Esophagus muscularis mucosa (tissue), 4 donors: ENCODE measurements at regions not wholly inside any gene's neighbourhood (a gene's known extent, or its start where the extent isn't known, plus 50 kb on each side); places are given as distances from the start of the nearest gene placed in this dataset.

Experiments used
- DNase-seq: peaks from one replicate; pipeline ENCODE4 v3.0.0-alpha.2; 2017; ENCODE audit errors: extremely low spot score
- H3K27ac ChIP-seq, 4 donors: fragments of 200-600 bp; sonication (generic); replicated peaks in 1 of 4; 1 replicate in 3 of 4; 2 replicates in 1 of 4; pipeline ENCODE4 v1.5.1; 2016 to 2019; ENCODE audit warnings: mild to moderate bottlenecking in 1 of 4
- H3K27me3 ChIP-seq, 4 donors: fragments of 200-600 bp; sonication (generic); one replicate each; pipeline versions ENCODE4 v1.5.1 to v1.6.0; 2016 to 2019
- H3K36me3 ChIP-seq, 4 donors: fragments of 200-600 bp; sonication (generic); one replicate each; pipeline ENCODE4 v1.5.1; 2016 to 2019
- H3K4me1 ChIP-seq, 4 donors: fragments of 200-600 bp; sonication (generic); one replicate each; pipeline ENCODE4 v1.5.1; 2016 to 2019
- H3K4me3 ChIP-seq, 4 donors: fragments of 200-600 bp; sonication (generic); 1 replicate in 2 of 4; 2 replicates in 2 of 4; pipeline ENCODE4 v1.5.1; 2016 to 2019; ENCODE audit warnings: mild to moderate bottlenecking in 4 of 4, moderate library complexity in 1 of 4
- H3K9me3 ChIP-seq, 4 donors: fragments of 200-600 bp; sonication (generic); 1 replicate in 3 of 4; 2 replicates in 1 of 4; pipeline ENCODE4 v1.5.1; 2016 to 2019
- EP300 ChIP-seq: sonication (generic); formaldehyde crosslinking; IDR thresholded peaks from one replicate; pipeline ENCODE4 v1.6.1; 2017; ENCODE audit warnings: antibody characterized with exemption
- POLR2A ChIP-seq: fragments of 450-650 bp; IDR thresholded peaks from one replicate; pipeline ENCODE4 v1.6.1; 2017; ENCODE audit warnings: antibody characterized with exemption, moderate library complexity, mild to moderate bottlenecking, low read depth
- POLR2AphosphoS5 ChIP-seq, 2 donors: sonication (generic); formaldehyde crosslinking; IDR thresholded peaks; one replicate each; pipeline ENCODE4 v1.6.1; 2017; ENCODE audit warnings: antibody characterized with exemption in 2 of 2
- whole genome bisulfite sequencing: methylation state at CpG from one replicate; pipeline ENCODE4 v1.1.5; 2018; 5-methylcytosine and 5-hydroxymethylcytosine counted together
- intact Hi-C: fragments of 100-400 bp; cut with DNase I; formaldehyde crosslinking; loops from one replicate; pipeline ENCODE4 v1.15.1; 2023
- TF ChIP-seq, protein P1 (sequence below), 3 experiments: fragments of 200-600 bp in 2 of 3; fragments of 450-650 bp in 1 of 3; sonication (generic) in 2 of 3; IDR thresholded peaks; one replicate each; pipeline ENCODE4 v1.5.1; 2017 to 2019; ENCODE audit warnings: antibody characterized with exemption in 3 of 3, mild to moderate bottlenecking in 2 of 3, moderate library complexity in 1 of 3

DNA sequence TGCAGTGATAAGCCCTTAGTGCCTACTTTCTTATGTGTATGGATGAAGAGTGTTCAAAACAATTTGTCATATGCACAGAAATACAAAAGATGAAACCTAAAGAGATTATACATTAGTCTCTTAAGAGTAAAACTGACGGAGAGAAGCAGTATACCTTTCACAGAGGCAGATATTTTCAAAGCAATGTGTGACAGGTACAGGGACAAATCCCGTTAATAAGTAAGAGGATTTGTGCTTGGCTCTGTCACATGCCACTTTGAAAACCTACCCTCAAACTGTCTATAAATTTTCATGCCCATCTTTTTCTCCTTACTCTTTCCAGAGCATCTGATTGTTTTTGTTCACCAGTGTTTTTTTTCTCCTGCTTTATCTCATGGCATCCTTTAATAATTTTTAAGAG, 741.3 kb upstream of the MMS22L start:
- TF ChIP-seq, protein P1, sequence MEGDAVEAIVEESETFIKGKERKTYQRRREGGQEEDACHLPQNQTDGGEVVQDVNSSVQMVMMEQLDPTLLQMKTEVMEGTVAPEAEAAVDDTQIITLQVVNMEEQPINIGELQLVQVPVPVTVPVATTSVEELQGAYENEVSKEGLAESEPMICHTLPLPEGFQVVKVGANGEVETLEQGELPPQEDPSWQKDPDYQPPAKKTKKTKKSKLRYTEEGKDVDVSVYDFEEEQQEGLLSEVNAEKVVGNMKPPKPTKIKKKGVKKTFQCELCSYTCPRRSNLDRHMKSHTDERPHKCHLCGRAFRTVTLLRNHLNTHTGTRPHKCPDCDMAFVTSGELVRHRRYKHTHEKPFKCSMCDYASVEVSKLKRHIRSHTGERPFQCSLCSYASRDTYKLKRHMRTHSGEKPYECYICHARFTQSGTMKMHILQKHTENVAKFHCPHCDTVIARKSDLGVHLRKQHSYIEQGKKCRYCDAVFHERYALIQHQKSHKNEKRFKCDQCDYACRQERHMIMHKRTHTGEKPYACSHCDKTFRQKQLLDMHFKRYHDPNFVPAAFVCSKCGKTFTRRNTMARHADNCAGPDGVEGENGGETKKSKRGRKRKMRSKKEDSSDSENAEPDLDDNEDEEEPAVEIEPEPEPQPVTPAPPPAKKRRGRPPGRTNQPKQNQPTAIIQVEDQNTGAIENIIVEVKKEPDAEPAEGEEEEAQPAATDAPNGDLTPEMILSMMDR (IDR thresholded peaks at IDR 0.05) = no peak
- TF ChIP-seq POLR2AphosphoS5 (IDR thresholded peaks at IDR 0.05) (no peak), POLR2A (no peak), EP300 (no peak)
- H3K36me3 ChIP-seq = no peaks in the 10 kb centered on the region
- intact Hi-C loops = no loop called here
- no peaks in the 10 kb centered on the region for H3K4me1 ChIP-seq
- DNase-seq = no peak
- H3K4me3 ChIP-seq = no peak overlapping the region
- H3K9me3 ChIP-seq = no peaks in the 10 kb centered on the region
- no peaks in the 10 kb centered on the region for H3K27me3 ChIP-seq
- no peak overlapping the region for H3K27ac ChIP-seq
- WGBS = 78% methylated on average over 2 of the region's 2 CpGs

DNA sequence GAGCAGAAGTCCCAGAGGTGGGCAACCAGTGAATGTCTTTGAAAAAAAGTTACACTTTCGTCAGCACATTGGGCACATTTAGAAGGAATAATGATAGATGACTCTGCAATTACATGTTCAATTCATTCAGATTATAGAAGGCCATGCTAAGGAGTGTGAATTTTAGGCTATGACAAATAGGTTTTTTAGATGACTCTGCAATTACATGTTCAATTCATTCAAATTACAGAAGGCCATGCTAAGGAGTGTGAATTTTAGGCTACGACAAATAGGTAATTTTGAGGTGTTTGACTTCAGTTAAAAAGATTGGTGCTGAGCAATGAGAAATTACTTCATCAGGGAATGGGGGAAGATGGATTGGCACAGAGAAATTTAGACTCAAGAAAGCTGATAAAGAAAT, 744.9 kb upstream of the MMS22L start:
- Histone ChIP-seq H3K4me3 (no peak overlapping the region), H3K4me1 (no peaks in the 10 kb centered on the region), H3K36me3 (no peaks in the 10 kb centered on the region), H3K9me3 (no peaks in the 10 kb centered on the region), H3K27me3 (no peaks in the 10 kb centered on the region), H3K27ac (no peak overlapping the region)
- 87% methylated on average over 2 of the region's 2 CpGs for WGBS
- no peak for DNase-seq
- intact Hi-C loops = no loop called here
- TF ChIP-seq POLR2AphosphoS5 (IDR thresholded peaks at IDR 0.05) (no peak), POLR2A (no peak), EP300 (no peak)
- TF ChIP-seq, protein P1 (IDR thresholded peaks at IDR 0.05) = no peak

DNA sequence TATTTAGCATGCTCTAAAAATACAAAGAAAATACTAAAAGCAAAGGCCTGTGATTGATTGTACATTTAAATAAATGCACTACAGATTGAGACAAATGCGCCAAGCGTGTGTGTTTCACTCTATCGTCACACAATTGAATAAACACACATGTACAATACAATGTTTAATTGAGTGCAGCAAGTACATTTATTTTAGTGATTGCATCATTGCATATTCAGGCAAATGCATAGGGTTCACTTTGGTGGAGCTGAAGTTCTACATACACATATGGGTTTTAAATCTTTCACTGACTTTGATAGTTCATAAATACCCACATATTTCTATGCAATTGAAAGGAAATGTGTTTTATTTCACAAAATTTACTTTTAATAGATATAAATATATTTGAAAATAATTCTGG, 750.6 kb upstream of the MMS22L start:
- Histone ChIP-seq H3K4me1 (no peaks in the 10 kb centered on the region), H3K9me3 (no peaks in the 10 kb centered on the region), H3K36me3 (no peaks in the 10 kb centered on the region), H3K27me3 (no peaks in the 10 kb centered on the region), H3K4me3 (no peak overlapping the region), H3K27ac (no peak overlapping the region)
- intact Hi-C loops = no loop called here
- no peak for DNase-seq
- TF ChIP-seq, protein P1 (IDR thresholded peaks at IDR 0.05) = no peak
- TF ChIP-seq EP300 (no peak), POLR2A (no peak), POLR2AphosphoS5 (IDR thresholded peaks at IDR 0.05) (no peak)
- WGBS = 84% methylated on average over 3 of the region's 3 CpGs

DNA sequence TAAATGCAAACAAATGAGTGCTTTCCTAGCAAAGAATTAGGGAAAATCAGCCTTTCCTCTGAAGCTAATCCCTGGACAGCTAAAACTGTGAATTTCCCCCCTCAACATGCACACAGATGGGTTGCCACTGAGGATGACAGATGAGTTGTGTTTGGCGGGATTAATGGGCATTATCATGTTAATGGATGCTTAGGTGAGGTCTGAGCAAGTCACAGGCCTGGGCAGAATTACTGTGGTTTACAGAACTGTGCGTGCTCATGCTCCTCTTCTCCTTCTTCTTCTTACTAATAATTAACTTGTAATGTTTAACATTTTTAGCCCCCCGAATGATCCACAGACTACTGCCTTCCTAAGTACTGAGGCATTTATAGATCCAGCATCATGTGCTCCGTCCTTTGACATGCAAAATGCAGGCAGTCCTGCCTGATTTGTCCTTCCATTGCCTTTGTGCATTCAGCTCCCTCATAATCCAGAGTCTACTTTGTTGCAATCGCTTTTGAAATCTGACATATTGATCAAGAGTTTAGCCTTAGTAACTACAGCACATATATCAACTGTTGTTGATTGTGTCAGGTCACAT, 753.4 kb upstream of the MMS22L start:
- intact Hi-C loops = no loop called here
- DNase-seq = no peak
- Histone ChIP-seq H3K36me3 (no peaks in the 10 kb centered on the region), H3K27me3 (peaks cover 0 to 4% (median 0%) of the 10 kb centered on the region in 4 donors), H3K27ac (no peak overlapping the region), H3K4me1 (no peaks in the 10 kb centered on the region), H3K4me3 (no peak overlapping the region), H3K9me3 (no peaks in the 10 kb centered on the region)
- 37% methylated on average over 5 of the region's 5 CpGs for WGBS
- TF ChIP-seq, protein P1 (IDR thresholded peaks at IDR 0.05) = no peak
- TF ChIP-seq EP300 (no peak), POLR2AphosphoS5 (IDR thresholded peaks at IDR 0.05) (no peak), POLR2A (no peak)

DNA sequence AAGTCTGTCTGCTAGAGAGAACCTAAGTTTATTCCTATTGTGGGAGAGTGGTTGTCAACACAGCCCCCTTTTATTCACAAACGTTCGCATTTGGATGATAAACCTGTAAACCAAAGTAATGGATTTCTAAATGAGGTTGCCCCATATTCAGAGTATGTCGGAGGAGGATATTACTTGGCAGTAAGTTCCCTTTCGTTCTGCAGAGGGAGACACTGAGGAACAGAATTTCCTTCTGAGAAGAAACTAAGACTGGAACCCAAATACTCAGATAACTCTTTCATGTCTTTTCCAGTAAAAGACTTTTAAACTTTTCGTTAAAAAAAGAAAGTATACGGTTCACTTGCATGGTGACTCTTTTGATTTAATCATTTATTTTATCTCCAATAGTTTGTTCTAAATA, 754.6 kb upstream of the MMS22L start:
- intact Hi-C loops = no loop called here
- no peak for DNase-seq
- WGBS = 54% methylated on average over 6 of the region's 6 CpGs
- Histone ChIP-seq H3K9me3 (no peaks in the 10 kb centered on the region), H3K36me3 (no peaks in the 10 kb centered on the region), H3K4me3 (no peak overlapping the region), H3K27ac (no peak overlapping the region), H3K4me1 (no peaks in the 10 kb centered on the region), H3K27me3 (peaks cover 0 to 9% (median 3%) of the 10 kb centered on the region in 4 donors)
- TF ChIP-seq EP300 (no peak), POLR2AphosphoS5 (IDR thresholded peaks at IDR 0.05) (no peak), POLR2A (no peak)
- TF ChIP-seq, protein P1 (IDR thresholded peaks at IDR 0.05) = no peak
